ENCODE measurements at regions not wholly inside any gene's neighbourhood (a gene's known extent, or its start where the extent isn't known, plus 50 kb on each side); places are given as distances from the start of the nearest gene placed in this dataset.
A peak's percentile ranks its signal among the peaks of the same experiment; 100 is the strongest.

GRCh38 chr17:63268827-63269226, 177.3 kb downstream of the CYB561 start:
- intact Hi-C loops (cut with micrococcal nuclease; ENCODE audit: unreplicated experiment), result no loop called here
- no peaks in the 10 kb centered on the region for H3K27me3 ChIP-seq (ENCODE audit: insufficient read depth, low read depth)
- CTCF ChIA-PET, result no interaction called here
- no peak overlapping the region for H3K4me2 ChIP-seq
- H3K27ac ChIP-seq, result no peak overlapping the region
- no peaks in the 10 kb centered on the region; the same call in 1 of the 2 replicates for H3K9me2 ChIP-seq (ENCODE audit: insufficient read depth)
- POLR2A ChIA-PET (ENCODE audit: unreplicated experiment), result no interaction called here
- peaks cover 33% of the 10 kb centered on the region; the same call in 1 of the 2 replicates for H3K79me2 ChIP-seq (ENCODE audit: low read depth)
- DNase-seq, result no peak
- H3K4me3 ChIP-seq, result no peak overlapping the region
- peaks cover 4% of the 10 kb centered on the region for H3K4me1 ChIP-seq (replicated peaks; ENCODE audit: insufficient read depth)
- H3K9me3 ChIP-seq (ENCODE audit: insufficient read depth, low read depth), result peaks cover 5% of the 10 kb centered on the region; the same call in 1 of the 2 replicates
- BruUV-seq (replicated peaks), result no TSS peak
- peaks cover 17% of the 10 kb centered on the region for H3K36me3 ChIP-seq (ENCODE audit: low read depth)
- H3F3A ChIP-seq (ENCODE audit: insufficient read depth, low read depth), result peaks cover 10% of the 10 kb centered on the region; the same call in 1 of the 2 replicates
- TF ChIP-seq, protein P1, sequence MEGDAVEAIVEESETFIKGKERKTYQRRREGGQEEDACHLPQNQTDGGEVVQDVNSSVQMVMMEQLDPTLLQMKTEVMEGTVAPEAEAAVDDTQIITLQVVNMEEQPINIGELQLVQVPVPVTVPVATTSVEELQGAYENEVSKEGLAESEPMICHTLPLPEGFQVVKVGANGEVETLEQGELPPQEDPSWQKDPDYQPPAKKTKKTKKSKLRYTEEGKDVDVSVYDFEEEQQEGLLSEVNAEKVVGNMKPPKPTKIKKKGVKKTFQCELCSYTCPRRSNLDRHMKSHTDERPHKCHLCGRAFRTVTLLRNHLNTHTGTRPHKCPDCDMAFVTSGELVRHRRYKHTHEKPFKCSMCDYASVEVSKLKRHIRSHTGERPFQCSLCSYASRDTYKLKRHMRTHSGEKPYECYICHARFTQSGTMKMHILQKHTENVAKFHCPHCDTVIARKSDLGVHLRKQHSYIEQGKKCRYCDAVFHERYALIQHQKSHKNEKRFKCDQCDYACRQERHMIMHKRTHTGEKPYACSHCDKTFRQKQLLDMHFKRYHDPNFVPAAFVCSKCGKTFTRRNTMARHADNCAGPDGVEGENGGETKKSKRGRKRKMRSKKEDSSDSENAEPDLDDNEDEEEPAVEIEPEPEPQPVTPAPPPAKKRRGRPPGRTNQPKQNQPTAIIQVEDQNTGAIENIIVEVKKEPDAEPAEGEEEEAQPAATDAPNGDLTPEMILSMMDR (conservative IDR thresholded peaks at IDR 0.05), result no peak
- TF ChIP-seq EZH2 (IDR thresholded peaks at IDR 0.05; ENCODE audit: low read depth), result no peak
- no peak overlapping the region for H2AFZ ChIP-seq
- H4K20me1 ChIP-seq (ENCODE audit: insufficient read depth), result 0 out of 2 replicates have a peak, but pooled peaks cover 10% of the 10 kb centered on the region

DNA sequence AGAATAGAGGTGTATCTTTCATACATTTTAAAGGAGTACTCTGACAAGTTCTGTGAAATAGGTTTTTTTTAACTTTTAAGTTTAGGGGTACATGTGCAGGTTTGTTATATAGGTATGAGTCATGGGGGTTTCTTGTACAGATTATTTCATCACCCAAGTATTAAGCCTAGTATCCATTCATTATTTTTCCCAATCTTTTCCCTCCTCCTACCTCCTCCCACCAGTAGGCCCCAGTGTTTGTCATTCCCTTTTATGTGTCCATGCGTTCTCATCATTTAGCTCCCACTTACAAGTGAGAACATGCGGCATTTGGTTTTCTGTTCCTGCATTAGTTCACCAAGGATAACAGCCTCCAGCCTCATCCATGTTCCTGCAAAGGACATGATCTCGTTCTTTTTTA, 175.5 kb downstream of the CYB561 start:
- DNase-seq, result no peak
- no peak overlapping the region for H3K4me2 ChIP-seq
- BruUV-seq (replicated peaks), result no TSS peak
- no peak overlapping the region for H3K4me3 ChIP-seq
- H2AFZ ChIP-seq, result no peak overlapping the region
- intact Hi-C loops (cut with micrococcal nuclease; ENCODE audit: unreplicated experiment), result no loop called here
- peaks cover 20% of the 10 kb centered on the region for H3K4me1 ChIP-seq (replicated peaks; ENCODE audit: insufficient read depth)
- POLR2A ChIA-PET (ENCODE audit: unreplicated experiment), result no interaction called here
- no peak for TF ChIP-seq EZH2 (IDR thresholded peaks at IDR 0.05; ENCODE audit: low read depth)
- TF ChIP-seq, protein P1 (conservative IDR thresholded peaks at IDR 0.05), result no peak
- CTCF ChIA-PET, result no interaction called here
- H3F3A ChIP-seq (ENCODE audit: insufficient read depth, low read depth), result peaks cover 21% of the 10 kb centered on the region
- H3K79me2 ChIP-seq (ENCODE audit: low read depth), result peaks cover 35% of the 10 kb centered on the region; the same call in 1 of the 2 replicates
- H3K27me3 ChIP-seq (ENCODE audit: insufficient read depth, low read depth), result no peaks in the 10 kb centered on the region
- H3K9me3 ChIP-seq (ENCODE audit: insufficient read depth, low read depth), result peaks cover 5% of the 10 kb centered on the region; the same call in 1 of the 2 replicates
- H3K27ac ChIP-seq, result no peak overlapping the region
- H3K9me2 ChIP-seq (ENCODE audit: insufficient read depth), result no peaks in the 10 kb centered on the region; the same call in 1 of the 2 replicates
- peaks cover 18% of the 10 kb centered on the region for H3K36me3 ChIP-seq (ENCODE audit: low read depth)
- H4K20me1 ChIP-seq (ENCODE audit: insufficient read depth), result no peaks in the 10 kb centered on the region

GRCh38 chr17:63274146-63274545, 172.0 kb downstream of the CYB561 start:
- H3K36me3 ChIP-seq (ENCODE audit: low read depth), result peaks cover 31% of the 10 kb centered on the region
- no peak for DNase-seq
- H3K9me3 ChIP-seq (ENCODE audit: insufficient read depth, low read depth), result peaks cover 5% of the 10 kb centered on the region; the same call in 1 of the 2 replicates
- TF ChIP-seq EZH2 (IDR thresholded peaks at IDR 0.05; ENCODE audit: low read depth), result no peak
- TF ChIP-seq, protein P1 (conservative IDR thresholded peaks at IDR 0.05), result no peak
- peaks cover 61% of the 10 kb centered on the region; the same call in 1 of the 2 replicates for H3K79me2 ChIP-seq (ENCODE audit: low read depth)
- no peak overlapping the region for H2AFZ ChIP-seq
- intact Hi-C loops (cut with micrococcal nuclease; ENCODE audit: unreplicated experiment), result no loop called here
- no peak overlapping the region for H3K4me3 ChIP-seq
- ChIA-PET CTCF (no interaction called here), POLR2A (ENCODE audit: unreplicated experiment) (no interaction called here)
- peaks cover 35% of the 10 kb centered on the region for H3K4me1 ChIP-seq (replicated peaks; ENCODE audit: insufficient read depth)
- peak overlapping the region; percentile 87 for H3K27ac ChIP-seq
- no peaks in the 10 kb centered on the region for H4K20me1 ChIP-seq (ENCODE audit: insufficient read depth)
- H3K9me2 ChIP-seq (ENCODE audit: insufficient read depth), result no peaks in the 10 kb centered on the region; the same call in 1 of the 2 replicates
- H3F3A ChIP-seq (ENCODE audit: insufficient read depth, low read depth), result peaks cover 21% of the 10 kb centered on the region
- BruUV-seq (replicated peaks), result no TSS peak
- H3K27me3 ChIP-seq (ENCODE audit: insufficient read depth, low read depth), result no peaks in the 10 kb centered on the region
- no peak overlapping the region for H3K4me2 ChIP-seq
